Parathyroid adenoma (tissue), 2 donors: ENCODE measurements at regions not wholly inside any gene's neighbourhood (a gene's known extent, or its start where the extent isn't known, plus 50 kb on each side); places are given as distances from the start of the nearest gene placed in this dataset.
"Not testable (repeated sequence)": the region's sequence is repeated elsewhere in the genome, so short reads cannot be mapped to it uniquely, and the experiment has no call there.

Source experiments
- H2AFZ ChIP-seq: fragments of 300-600 bp; sonication (generic); one replicate; pipeline ENCODE4 v1.7.0; 2017; ENCODE audit warnings: antibody characterized with exemption, mild to moderate bottlenecking
- H3K27ac ChIP-seq: fragments of 300-600 bp; sonication (generic); one replicate; pipeline ENCODE4 v1.7.0; 2017
- H3K27me3 ChIP-seq: fragments of 300-600 bp; sonication (generic); one replicate; pipeline ENCODE4 v1.7.0; 2017; ENCODE audit warnings: low read length; ENCODE audit not compliant: control insufficient read depth, insufficient read depth
- H3K36me3 ChIP-seq: fragments of 300-600 bp; sonication (generic); one replicate; pipeline ENCODE4 v1.7.0; 2017; ENCODE audit warnings: low read length; ENCODE audit not compliant: control insufficient read depth, insufficient read depth
- H3K4me1 ChIP-seq: fragments of 300-600 bp; sonication (generic); one replicate; pipeline ENCODE4 v1.7.0; 2017; ENCODE audit warnings: control low read depth
- H3K4me2 ChIP-seq: fragments of 300-600 bp; sonication (generic); one replicate; pipeline ENCODE4 v1.7.0; 2017; ENCODE audit warnings: low read length
- H3K4me3 ChIP-seq: fragments of 300-600 bp; sonication (generic); one replicate; pipeline ENCODE4 v1.7.0; 2017; ENCODE audit warnings: low read depth, low read length
- H3K79me2 ChIP-seq: fragments of 300-600 bp; sonication (generic); one replicate; pipeline ENCODE4 v1.7.0; 2017; ENCODE audit warnings: control low read depth
- H3K9ac ChIP-seq: fragments of 300-600 bp; sonication (generic); one replicate; pipeline ENCODE4 v1.7.0; 2017; ENCODE audit warnings: mild to moderate bottlenecking
- H3K9me3 ChIP-seq: fragments of 300-600 bp; sonication (generic); one replicate; pipeline ENCODE4 v1.7.0; 2017; ENCODE audit warnings: low read length; ENCODE audit not compliant: control insufficient read depth
- TF ChIP-seq, protein P1 (sequence below): fragments of 300-600 bp; sonication (generic); IDR thresholded peaks from one replicate; pipeline ENCODE4 v1.7.0; 2017; ENCODE audit warnings: antibody characterized with exemption, mild to moderate bottlenecking
- donor health status: primary hyperparathyroidism.

GRCh38 chr6:144467172-144467762, 182.1 kb downstream of the UTRN start:
- Histone ChIP-seq H3K4me3 (no peak overlapping the region), H3K79me2 (no peaks in the 10 kb centered on the region), H3K36me3 (no peaks in the 10 kb centered on the region), H3K9ac (no peak overlapping the region), H3K9me3 (no peaks in the 10 kb centered on the region), H3K4me2 (no peak overlapping the region), H3K27ac (no peak overlapping the region), H3K27me3 (no peaks in the 10 kb centered on the region), H3K4me1 (no peaks in the 10 kb centered on the region), H2AFZ (no peak overlapping the region)
- TF ChIP-seq, protein P1, sequence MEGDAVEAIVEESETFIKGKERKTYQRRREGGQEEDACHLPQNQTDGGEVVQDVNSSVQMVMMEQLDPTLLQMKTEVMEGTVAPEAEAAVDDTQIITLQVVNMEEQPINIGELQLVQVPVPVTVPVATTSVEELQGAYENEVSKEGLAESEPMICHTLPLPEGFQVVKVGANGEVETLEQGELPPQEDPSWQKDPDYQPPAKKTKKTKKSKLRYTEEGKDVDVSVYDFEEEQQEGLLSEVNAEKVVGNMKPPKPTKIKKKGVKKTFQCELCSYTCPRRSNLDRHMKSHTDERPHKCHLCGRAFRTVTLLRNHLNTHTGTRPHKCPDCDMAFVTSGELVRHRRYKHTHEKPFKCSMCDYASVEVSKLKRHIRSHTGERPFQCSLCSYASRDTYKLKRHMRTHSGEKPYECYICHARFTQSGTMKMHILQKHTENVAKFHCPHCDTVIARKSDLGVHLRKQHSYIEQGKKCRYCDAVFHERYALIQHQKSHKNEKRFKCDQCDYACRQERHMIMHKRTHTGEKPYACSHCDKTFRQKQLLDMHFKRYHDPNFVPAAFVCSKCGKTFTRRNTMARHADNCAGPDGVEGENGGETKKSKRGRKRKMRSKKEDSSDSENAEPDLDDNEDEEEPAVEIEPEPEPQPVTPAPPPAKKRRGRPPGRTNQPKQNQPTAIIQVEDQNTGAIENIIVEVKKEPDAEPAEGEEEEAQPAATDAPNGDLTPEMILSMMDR, result no peak

DNA sequence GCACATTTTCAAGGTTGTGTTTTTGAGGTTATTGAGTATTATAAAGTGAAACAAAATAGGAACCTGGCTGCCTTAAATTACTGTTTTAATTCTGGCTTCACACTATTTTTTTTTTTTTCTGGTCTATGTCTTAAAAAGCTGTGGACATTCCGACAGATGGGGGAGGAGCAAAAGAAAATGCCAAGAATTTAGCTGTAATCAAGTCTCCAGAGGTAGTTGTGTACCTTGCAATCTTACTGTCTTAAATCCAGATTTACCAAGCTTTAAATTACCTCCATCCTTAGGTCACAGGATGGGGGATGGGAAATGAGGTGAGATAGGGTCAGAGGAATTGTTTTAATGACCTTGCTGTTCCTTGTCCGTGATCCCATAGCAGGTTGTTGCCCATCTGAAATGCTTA, 182.8 kb downstream of the UTRN start:
- Histone ChIP-seq H3K4me1 (no peaks in the 10 kb centered on the region), H3K27ac (no peak overlapping the region), H3K79me2 (no peaks in the 10 kb centered on the region), H2AFZ (no peak overlapping the region), H3K36me3 (no peaks in the 10 kb centered on the region), H3K9ac (no peak overlapping the region), H3K9me3 (no peaks in the 10 kb centered on the region), H3K27me3 (no peaks in the 10 kb centered on the region), H3K4me3 (no peak overlapping the region), H3K4me2 (no peak overlapping the region)
- TF ChIP-seq, protein P1, result no peak

GRCh38 chr6:144468709-144469108, 183.6 kb downstream of the UTRN start:
- Histone ChIP-seq H3K9me3 (no peaks in the 10 kb centered on the region), H3K27me3 (no peaks in the 10 kb centered on the region), H3K9ac (no peak overlapping the region), H3K4me1 (no peaks in the 10 kb centered on the region), H3K4me2 (no peak overlapping the region), H3K36me3 (no peaks in the 10 kb centered on the region), H3K27ac (no peak overlapping the region), H2AFZ (no peak overlapping the region), H3K4me3 (no peak overlapping the region), H3K79me2 (no peaks in the 10 kb centered on the region)
- TF ChIP-seq, protein P1, result no peak

- H2AFZ ChIP-seq, result no peak overlapping the region
- H3K36me3 ChIP-seq, result no peaks in the 10 kb centered on the region
- H3K4me3 ChIP-seq, result no peak overlapping the region
- no peaks in the 10 kb centered on the region for H3K79me2 ChIP-seq
- no peaks in the 10 kb centered on the region for H3K27me3 ChIP-seq
- no peaks in the 10 kb centered on the region for H3K4me1 ChIP-seq
- H3K9me3 ChIP-seq, result no peaks in the 10 kb centered on the region
- H3K4me2 ChIP-seq, result no peak overlapping the region
- no peak overlapping the region for H3K9ac ChIP-seq
- H3K27ac ChIP-seq, result no peak overlapping the region
- TF ChIP-seq, protein P1, result no peak
Measured at GRCh38 chr6:144469144-144469575, 184.0 kb downstream of the UTRN start.

GRCh38 chr6:144470201-144470600, 185.1 kb downstream of the UTRN start:
- H3K9ac ChIP-seq, H3K36me3 ChIP-seq, H3K79me2 ChIP-seq, H2AFZ ChIP-seq, H3K4me2 ChIP-seq, H3K4me3 ChIP-seq, H3K9me3 ChIP-seq, H3K4me1 ChIP-seq, H3K27me3 ChIP-seq, H3K27ac ChIP-seq: not testable (repeated sequence)
